Right lobe of liver (tissue), 6 donors: ENCODE measurements at regions not wholly inside any gene's neighbourhood (a gene's known extent, or its start where the extent isn't known, plus 50 kb on each side); places are given as distances from the start of the nearest gene placed in this dataset.

Source experiments
- ATAC-seq, 4 donors: fragments of 200-7000 bp; cut with Tn5 transposase; one replicate each; pipeline ENCODE4 v1.9.1; 2020; ENCODE audit warnings: mild to moderate bottlenecking in 4 of 4, moderate library complexity in 4 of 4
- DNase-seq, 3 donors: peaks; one replicate each; pipeline ENCODE4 v3.0.0-alpha.2; 2020
- H3K27ac ChIP-seq, 3 donors: fragments of 200-600 bp; one replicate each; pipeline ENCODE4 v1.8.0; 2022
- H3K27me3 ChIP-seq, 2 donors: fragments of 200-600 bp; one replicate each; pipeline ENCODE4 v1.8.0; 2022
- H3K36me3 ChIP-seq, 4 donors: fragments of 200-600 bp; sonication (generic) in 1 of 4; one replicate each; pipeline versions ENCODE4 v1.5.1 to v1.8.0; 2017 to 2022; ENCODE audit warnings: control low read depth in 1 of 4
- H3K4me1 ChIP-seq, 4 donors: fragments of 200-600 bp; sonication (generic) in 1 of 4; one replicate each; pipeline versions ENCODE4 v1.5.1 to v1.8.0; 2017 to 2022; ENCODE audit warnings: control low read depth in 1 of 4
- H3K4me3 ChIP-seq, 3 donors: fragments of 200-600 bp; one replicate each; pipeline ENCODE4 v1.8.0; 2022
- H3K9me3 ChIP-seq, 4 donors: fragments of 200-600 bp; sonication (generic) in 1 of 4; one replicate each; pipeline versions ENCODE4 v1.5.1 to v1.8.0; 2017 to 2022; ENCODE audit warnings: control low read depth in 1 of 4
- POLR2A ChIP-seq: fragments of 450-650 bp; IDR thresholded peaks from one replicate; pipeline ENCODE4 v1.6.1; 2017; ENCODE audit warnings: antibody characterized with exemption, mild to moderate bottlenecking
- WGBS: methylation state at CpG from one replicate; pipeline ENCODE4 v1.1.6; 2018; ENCODE audit warnings: low coverage, low lambda C conversion rate; ENCODE audit not compliant: insufficient coverage; ENCODE audit errors: missing lambda C conversion rate; 5-methylcytosine and 5-hydroxymethylcytosine counted together
- intact Hi-C, 2 donors: fragments of 100-400 bp; cut with DNase I; formaldehyde crosslinking; loops; one replicate each; pipeline versions ENCODE4 v1.11.2 to v1.14.1; 2022
- TF ChIP-seq, protein P1 (sequence below), 4 donors: fragments of 200-600 bp in 3 of 4; fragments of 450-650 bp in 1 of 4; IDR thresholded peaks; one replicate each; pipeline versions ENCODE4 v1.5.1 to v1.8.0; 2016 to 2022; ENCODE audit warnings: antibody characterized with exemption in 4 of 4, mild to moderate bottlenecking in 2 of 4
- donor health status: DM: no; HTN: yes; CAD: no.
- donor health status: DM: no; HTN: no; CAD: no.
- donor health status: DM: no; HTN: no; CAD: no.
- donor health status: DM: no; HTN: yes; CAD: no.
- donor health status: DM: no; HTN: yes; CAD: no.

DNA sequence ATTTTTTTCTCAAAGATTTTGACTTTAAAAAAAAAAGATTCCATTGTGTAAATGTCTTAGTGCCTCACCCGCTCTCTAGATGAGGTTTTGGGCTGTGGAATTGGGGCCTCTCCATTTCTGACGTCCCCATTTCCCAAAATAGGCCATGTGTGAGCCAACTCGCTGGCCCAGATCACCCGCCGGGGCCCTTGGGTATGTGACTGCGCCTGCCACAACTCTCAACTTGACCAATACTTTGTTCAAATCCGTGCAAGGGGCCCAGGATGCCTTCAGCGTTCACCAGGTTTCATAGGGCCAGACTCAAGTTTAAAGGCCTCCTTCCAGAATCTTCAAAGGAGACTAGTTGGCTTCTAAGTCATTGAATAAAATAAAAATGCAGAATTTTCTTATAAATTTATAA, 96.0 kb downstream of the DHCR7 start:
- TF ChIP-seq, protein P1, sequence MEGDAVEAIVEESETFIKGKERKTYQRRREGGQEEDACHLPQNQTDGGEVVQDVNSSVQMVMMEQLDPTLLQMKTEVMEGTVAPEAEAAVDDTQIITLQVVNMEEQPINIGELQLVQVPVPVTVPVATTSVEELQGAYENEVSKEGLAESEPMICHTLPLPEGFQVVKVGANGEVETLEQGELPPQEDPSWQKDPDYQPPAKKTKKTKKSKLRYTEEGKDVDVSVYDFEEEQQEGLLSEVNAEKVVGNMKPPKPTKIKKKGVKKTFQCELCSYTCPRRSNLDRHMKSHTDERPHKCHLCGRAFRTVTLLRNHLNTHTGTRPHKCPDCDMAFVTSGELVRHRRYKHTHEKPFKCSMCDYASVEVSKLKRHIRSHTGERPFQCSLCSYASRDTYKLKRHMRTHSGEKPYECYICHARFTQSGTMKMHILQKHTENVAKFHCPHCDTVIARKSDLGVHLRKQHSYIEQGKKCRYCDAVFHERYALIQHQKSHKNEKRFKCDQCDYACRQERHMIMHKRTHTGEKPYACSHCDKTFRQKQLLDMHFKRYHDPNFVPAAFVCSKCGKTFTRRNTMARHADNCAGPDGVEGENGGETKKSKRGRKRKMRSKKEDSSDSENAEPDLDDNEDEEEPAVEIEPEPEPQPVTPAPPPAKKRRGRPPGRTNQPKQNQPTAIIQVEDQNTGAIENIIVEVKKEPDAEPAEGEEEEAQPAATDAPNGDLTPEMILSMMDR (IDR thresholded peaks at IDR 0.05), result no peak
- no peaks in the 10 kb centered on the region for H3K27me3 ChIP-seq
- no peak overlapping the region for H3K4me3 ChIP-seq
- no peaks in the 10 kb centered on the region for H3K9me3 ChIP-seq
- H3K27ac ChIP-seq, result no peak overlapping the region
- 66% methylated on average over 7 of the region's 8 CpGs for WGBS
- intact Hi-C loops, result no loop called here
- no peaks in the 10 kb centered on the region for H3K36me3 ChIP-seq
- no peak for ATAC-seq
- no peaks in the 10 kb centered on the region for H3K4me1 ChIP-seq
- no peak for DNase-seq

DNA sequence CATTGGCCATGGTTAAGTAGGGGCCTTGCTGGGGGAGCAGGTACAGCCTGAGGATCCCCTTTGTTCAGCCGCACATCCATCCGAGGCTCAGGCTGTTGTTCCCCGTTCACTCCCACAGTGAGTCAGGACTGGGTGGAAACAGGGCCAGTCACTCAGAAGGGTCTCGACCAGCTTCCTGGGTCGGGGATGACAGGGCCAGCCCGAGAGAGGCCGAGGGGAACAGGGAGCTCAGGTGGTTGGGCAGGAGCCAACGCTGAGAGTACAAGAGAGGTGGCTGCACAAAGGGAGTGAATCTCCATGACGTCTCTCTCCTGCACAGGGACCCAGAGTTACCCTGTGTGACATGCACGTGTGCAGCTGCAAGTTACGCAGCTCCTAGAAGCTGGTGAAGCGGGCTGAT, 97.2 kb upstream of the SHANK2 start:
- no CpG with 5 or more reads among the region's 12 CpGs for WGBS
- H3K36me3 ChIP-seq, result no peaks in the 10 kb centered on the region
- TF ChIP-seq, protein P1 (IDR thresholded peaks at IDR 0.05), result no peak
- no peak for TF ChIP-seq POLR2A
- no peaks in the 10 kb centered on the region for H3K4me1 ChIP-seq
- no peaks in the 10 kb centered on the region for H3K9me3 ChIP-seq
- ATAC-seq, result no peak
- DNase-seq, result no peak
- H3K27ac ChIP-seq, result no peak overlapping the region
- H3K4me3 ChIP-seq, result no peak overlapping the region
- no peaks in the 10 kb centered on the region for H3K27me3 ChIP-seq
- intact Hi-C loops, result loop anchor here in 1 of 2 donors (10.0 kb wide), 1 partner anchor 235 kb away; no protein-coding TSS in a partner anchor

DNA sequence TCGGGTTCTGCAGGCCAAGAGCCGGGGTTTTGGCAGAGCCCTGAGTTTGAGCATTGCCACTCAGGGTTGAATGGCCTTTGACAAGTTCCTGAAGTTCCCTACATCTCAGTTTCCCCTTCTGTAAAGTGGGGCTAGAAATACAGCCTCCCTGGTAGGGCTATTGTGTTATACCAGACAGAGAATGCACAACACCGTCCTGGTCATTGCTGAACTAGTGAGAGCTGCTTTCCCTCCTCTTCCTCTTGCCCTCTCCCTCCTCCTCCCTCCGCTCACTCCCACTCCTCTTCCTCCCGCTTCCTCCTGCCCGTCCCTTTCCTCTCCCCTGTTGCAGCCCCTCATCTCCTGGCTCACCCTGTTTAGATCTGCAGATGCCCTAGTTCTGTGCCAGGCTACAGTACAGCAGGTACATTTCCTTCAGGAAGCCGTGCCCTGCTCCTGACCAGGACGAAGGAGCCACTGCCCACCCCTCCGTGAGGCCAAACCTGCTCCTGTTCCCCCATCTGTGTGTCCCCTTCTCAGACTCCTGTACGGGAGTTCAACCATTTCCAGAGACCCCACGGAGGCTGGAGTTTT, 91.5 kb upstream of the SHANK2 start:
- Histone ChIP-seq H3K4me1 (peaks cover 0 to 5% (median 0%) of the 10 kb centered on the region in 4 donors), H3K27me3 (no peaks in the 10 kb centered on the region), H3K9me3 (no peaks in the 10 kb centered on the region), H3K27ac (no peak overlapping the region), H3K4me3 (no peak overlapping the region), H3K36me3 (no peaks in the 10 kb centered on the region)
- intact Hi-C loops, result loop anchor here in 1 of 2 donors (10.0 kb wide), 1 partner anchor 229 kb away; no protein-coding TSS in a partner anchor
- DNase-seq, result no peak
- no peak for ATAC-seq
- TF ChIP-seq POLR2A, result no peak
- TF ChIP-seq, protein P1 (IDR thresholded peaks at IDR 0.05), result no peak
- WGBS, result 58% methylated on average over 9 of the region's 11 CpGs

DNA sequence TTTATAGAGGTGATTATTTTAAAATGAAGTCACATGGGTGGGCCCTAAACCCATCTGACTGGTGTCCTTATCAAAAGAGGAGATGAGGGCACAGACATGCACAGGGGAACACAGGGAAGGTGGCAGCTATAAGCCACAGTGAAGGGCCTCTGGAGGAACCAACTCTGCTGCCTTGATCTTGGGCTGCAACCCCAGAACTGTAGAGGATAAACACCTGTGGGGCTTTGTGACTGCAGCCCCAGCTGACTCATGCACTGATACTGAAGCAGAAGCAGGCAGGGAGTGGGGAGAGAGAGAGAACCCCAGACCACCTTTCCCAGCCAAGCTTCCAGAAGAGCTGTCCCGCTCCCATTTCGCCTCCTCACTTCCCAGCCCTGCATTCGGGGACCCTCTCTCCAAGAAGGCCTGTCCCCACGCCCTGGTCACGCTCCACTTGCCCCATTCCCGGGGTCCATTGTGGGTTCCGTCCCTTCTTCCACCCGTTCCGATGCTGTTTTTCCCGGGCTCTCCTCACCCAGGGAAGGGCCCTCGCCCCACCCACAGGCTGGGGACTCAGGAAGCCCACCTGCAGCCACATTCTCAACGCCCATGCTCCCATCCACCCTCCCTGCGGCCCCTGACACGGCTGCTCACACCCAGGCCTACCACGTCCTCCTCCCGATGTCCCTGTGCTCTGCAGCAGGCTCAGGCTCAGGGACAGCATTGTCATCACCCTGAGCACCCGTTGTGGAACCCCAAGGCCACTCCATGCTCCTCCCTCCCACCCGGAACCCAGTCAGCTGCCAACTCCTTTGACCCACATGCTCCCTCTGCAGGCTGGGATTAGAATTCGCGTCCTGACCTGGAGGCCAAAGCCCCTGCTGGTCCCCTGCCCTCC, 90.8 kb upstream of the SHANK2 start:
- 54% methylated on average over 13 of the region's 20 CpGs for WGBS
- Histone ChIP-seq H3K27me3 (no peaks in the 10 kb centered on the region), H3K27ac (no peak overlapping the region), H3K4me3 (no peak overlapping the region), H3K9me3 (no peaks in the 10 kb centered on the region), H3K4me1 (peaks cover 0 to 5% (median 0%) of the 10 kb centered on the region in 4 donors), H3K36me3 (no peaks in the 10 kb centered on the region)
- intact Hi-C loops, result loop anchor here in 1 of 2 donors (10.0 kb wide), 1 partner anchor 228 kb away; no protein-coding TSS in a partner anchor
- peak; percentile 82 to 92 (median 89) for ATAC-seq
- DNase-seq, result peak; percentile 40 to 68 (median 63)
- TF ChIP-seq, protein P1 (IDR thresholded peaks at IDR 0.05), result peak; percentile 47 to 66 (median 51)
- no peak for TF ChIP-seq POLR2A
